HepG2 (cell line): ENCODE measurements at regions not wholly inside any gene's neighbourhood (a gene's known extent, or its start where the extent isn't known, plus 50 kb on each side); places are given as distances from the start of the nearest gene placed in this dataset.

Experiments used
- ATAC-seq: fragments of 200-7000 bp; cut with Tn5 transposase; 3 replicates; pipeline ENCODE4 v1.9.1; 2020; ENCODE audit warnings: mild to moderate bottlenecking, moderate library complexity
- BruUV-seq: library from RNA; stranded (reverse); fragments of 400-500 nt; replicated peaks from 2 replicates; lab custom pipeline; 2021; lab: Mats Ljungman, UMichigan
- CTCF ChIA-PET: fragments of 300-600 bp; formaldehyde crosslinking; extraction: SDS; loops from one replicate; lab custom pipeline; 2021; ENCODE audit warnings: low total read pairs, inconsistent platforms, low intra/inter-chr PET ratio; lab: Yijun Ruan, JAX
- POLR2A ChIA-PET: fragments of 350-600 bp; sonication (Branson Sonifier 250); formaldehyde crosslinking; loops from one replicate; lab custom pipeline; 2020; ENCODE audit warnings: antibody characterized with exemption, inconsistent platforms; lab: Yijun Ruan, JAX
- DNase-seq: peaks from one replicate; pipeline ENCODE4 v3.0.0-alpha.2; 2015; ENCODE audit warnings: low spot score
- FAIRE-seq: peaks from 3 replicates; lab custom pipeline; 2011; peaks lifted over from hg19 to GRCh38; lab: Jason Lieb, UNC
- H2AFZ ChIP-seq: one replicate; pipeline ENCODE4 v1.6.1; 2011; ENCODE audit warnings: low read length, inconsistent platforms
- H3K27ac ChIP-seq: fragments of 300-600 bp; 3 replicates; pipeline ENCODE4 v1.8.0; 2011; ENCODE audit warnings: mixed run types, mild to moderate bottlenecking, mixed read lengths, low read length, inconsistent platforms; ENCODE audit not compliant: insufficient read depth; ENCODE audit errors: extremely low read length
- H3K27me3 ChIP-seq, 2 experiments: fragments of 200-600 bp in 1 of 2; 2 replicates in 1 of 2; 3 replicates in 1 of 2; pipeline versions ENCODE4 v1.6.0 to v1.8.0; 2011; ENCODE audit warnings: low read length in 2 of 2, mild to moderate bottlenecking in 2 of 2, moderate library complexity in 2 of 2, inconsistent platforms in 1 of 2; ENCODE audit not compliant: insufficient read depth in 2 of 2, control insufficient read depth in 1 of 2
- H3K36me3 ChIP-seq, 2 experiments: fragments of 200-600 bp in 1 of 2; replicated peaks in 1 of 2; 2 replicates in 1 of 2; 3 replicates in 1 of 2; pipeline versions ENCODE4 v1.5.1 to v1.8.0; 2011; ENCODE audit warnings: low read length in 2 of 2, inconsistent platforms in 1 of 2; ENCODE audit not compliant: insufficient read depth in 2 of 2, control insufficient read depth in 1 of 2
- H3K4me1 ChIP-seq: 2 replicates; pipeline ENCODE4 v1.5.1; 2012; ENCODE audit warnings: low read length, inconsistent platforms; ENCODE audit not compliant: insufficient read depth
- H3K4me2 ChIP-seq: 2 replicates; pipeline ENCODE4 v1.6.0; 2011; ENCODE audit warnings: low read depth, low read length, inconsistent platforms
- H3K4me3 ChIP-seq, 3 experiments: fragments of 200-600 bp in 1 of 3; sonication (generic), shearing (Covaris generic) in 1 of 3; replicated peaks in 1 of 3; 2 replicates each; pipeline ENCODE4 v1.5.1; 2011 to 2016; ENCODE audit warnings: low read length in 3 of 3, inconsistent platforms in 2 of 3, low read depth in 2 of 3, mild to moderate bottlenecking in 2 of 3, control low read depth in 1 of 3, mixed read lengths in 1 of 3; ENCODE audit not compliant: insufficient read depth in 1 of 3
- H3K79me2 ChIP-seq: one replicate; pipeline ENCODE4 v1.6.1; 2011; ENCODE audit warnings: low read length, inconsistent platforms; ENCODE audit not compliant: insufficient read depth
- H3K9ac ChIP-seq: 2 replicates; pipeline ENCODE4 v1.6.0; 2011; ENCODE audit warnings: mild to moderate bottlenecking, low read depth, low read length, inconsistent platforms; ENCODE audit not compliant: insufficient read depth
- H3K9me3 ChIP-seq: 2 replicates; pipeline ENCODE4 v1.5.1; 2012; ENCODE audit warnings: mild to moderate bottlenecking, low read length
- H4K20me1 ChIP-seq: 2 replicates; pipeline ENCODE4 v1.6.0; 2011; ENCODE audit warnings: inconsistent platforms, mild to moderate bottlenecking, low read length, moderate library complexity; ENCODE audit not compliant: insufficient read depth
- ARID2 ChIP-seq: sonication (generic); formaldehyde crosslinking; IDR thresholded peaks from 2 replicates; pipeline ENCODE4 v1.8.1; 2022; ENCODE audit warnings: mild to moderate bottlenecking, missing genetic modification reagents, borderline replicate concordance
- GABPB1 ChIP-seq: IDR thresholded peaks from 2 replicates; pipeline ENCODE4 v1.6.1; 2016; ENCODE audit warnings: mild to moderate bottlenecking, missing genetic modification reagents, moderate library complexity, missing compliant biosample characterization
- KAT8 ChIP-seq: IDR thresholded peaks from 2 replicates; pipeline ENCODE4 v1.6.1; 2016; ENCODE audit warnings: missing genetic modification reagents, missing compliant biosample characterization
- KDM3A ChIP-seq: IDR thresholded peaks from 2 replicates; pipeline ENCODE4 v1.6.1; 2018; ENCODE audit warnings: low read depth, missing compliant biosample characterization
- PITX1 ChIP-seq: sonication (generic); formaldehyde crosslinking; IDR thresholded peaks from 2 replicates; pipeline ENCODE4 v1.5.1; 2020; ENCODE audit warnings: mild to moderate bottlenecking, missing genetic modification reagents
- SOX5 ChIP-seq: IDR thresholded peaks from 2 replicates; pipeline ENCODE4 v1.6.1; 2016; ENCODE audit warnings: borderline replicate concordance
- ZMYM4 ChIP-seq: sonication (generic); formaldehyde crosslinking; IDR thresholded peaks from 2 replicates; pipeline ENCODE4 v1.8.1; 2023; ENCODE audit warnings: mild to moderate bottlenecking, missing genetic modification reagents
- ZNF121 ChIP-seq: sonication (generic); formaldehyde crosslinking; IDR thresholded peaks from 2 replicates; pipeline ENCODE4 v1.5.0; 2020; ENCODE audit warnings: mild to moderate bottlenecking, missing genetic modification reagents
- ZNF230 ChIP-seq: sonication (generic); formaldehyde crosslinking; IDR thresholded peaks from 2 replicates; pipeline ENCODE4 v1.4.0; 2020; ENCODE audit warnings: mild to moderate bottlenecking, missing genetic modification reagents
- ZNF432 ChIP-seq: sonication (generic); formaldehyde crosslinking; IDR thresholded peaks from 2 replicates; pipeline ENCODE4 v1.5.0; 2020; ENCODE audit warnings: missing genetic modification reagents, mild to moderate bottlenecking, borderline replicate concordance
- ZNF761 ChIP-seq: sonication (generic); formaldehyde crosslinking; conservative IDR thresholded peaks from 2 replicates; pipeline ENCODE4 v1.4.0; 2020; ENCODE audit warnings: mild to moderate bottlenecking, missing genetic modification reagents
- ZNF781 ChIP-seq: sonication (generic); formaldehyde crosslinking; IDR thresholded peaks from 2 replicates; pipeline ENCODE4 v1.5.1; 2020; ENCODE audit warnings: borderline replicate concordance, mild to moderate bottlenecking, missing genetic modification reagents; ENCODE audit errors: not compliant biosample characterization
- ZSCAN25 ChIP-seq: sonication (generic); formaldehyde crosslinking; IDR thresholded peaks from 2 replicates; pipeline ENCODE4 v1.8.0; 2022; ENCODE audit warnings: mild to moderate bottlenecking, missing genetic modification reagents
- WGBS: methylation state at CpG from one replicate; pipeline ENCODE4 v1.1.6; 2017; ENCODE audit warnings: low lambda C conversion rate; 5-methylcytosine and 5-hydroxymethylcytosine counted together
- in situ Hi-C: cut with HindIII; loops from 2 replicates; pipeline ENCODE4 v1.10.0; 2017; ENCODE audit warnings: low pct_unique_long_range_greater_than_20kb; ENCODE audit not compliant: extremely low pct_ligation_motif_present
- intact Hi-C: fragments of 100-400 bp; cut with micrococcal nuclease; formaldehyde crosslinking; loops from one replicate; pipeline ENCODE4 v1.10.0; 2022; ENCODE audit not compliant: unreplicated experiment
- TF ChIP-seq, protein P1 (sequence below): sonication (generic); formaldehyde crosslinking; IDR thresholded peaks from 2 replicates; pipeline ENCODE4 v1.5.1; 2020; ENCODE audit warnings: mild to moderate bottlenecking, missing genetic modification reagents, moderate library complexity

DNA sequence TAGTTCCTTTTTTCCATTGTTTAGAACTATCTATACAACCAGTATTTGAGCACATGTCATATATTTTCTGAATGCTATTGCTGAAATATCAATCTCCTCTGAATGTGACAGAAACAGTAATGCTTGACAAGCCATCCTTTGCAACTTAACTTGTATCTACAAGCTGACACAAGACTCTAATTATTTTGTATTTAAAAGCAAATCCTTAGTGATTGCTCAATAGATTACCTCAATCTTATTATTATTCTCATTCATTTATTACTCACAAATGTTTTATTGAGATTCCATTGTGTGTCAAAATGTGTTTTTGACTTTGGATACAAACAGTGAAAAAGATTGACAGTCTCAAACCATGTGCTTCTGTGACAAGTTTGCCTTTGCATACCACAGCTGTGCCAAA, 787.8 kb upstream of the PRR20A start:
- ATAC-seq (no peak), DNase-seq (no peak), FAIRE-seq (no peak)
- Histone ChIP-seq H3K36me3 (no peaks in the 10 kb centered on the region), H2AFZ (no peak overlapping the region), H3K4me2 (no peak overlapping the region), H4K20me1 (no peaks in the 10 kb centered on the region), H3K4me3 (no peak overlapping the region), H3K4me1 (no peaks in the 10 kb centered on the region), H3K27me3 (no peaks in the 10 kb centered on the region)
- in situ Hi-C loops (no loop called here), intact Hi-C loops (no loop called here)
- BruUV-seq, result no TSS peak
- POLR2A ChIA-PET, result no interaction called here
- TF ChIP-seq GABPB1 (CRISPR knock-in tag) (no peak), ZNF781 (CRISPR knock-in tag) (no peak), PITX1 (CRISPR knock-in tag) (no peak), ZNF230 (CRISPR knock-in tag) (no peak), KDM3A (CRISPR knock-in tag) (no peak), KAT8 (CRISPR knock-in tag) (no peak), ZNF121 (CRISPR knock-in tag) (no peak), ZNF761 (CRISPR knock-in tag) (no peak)
- TF ChIP-seq, all 625 proteins: peak for 0
- H3K79me2 ChIP-seq, result no peaks in the 10 kb centered on the region
- H3K9me3 ChIP-seq, result peaks cover 84% of the 10 kb centered on the region
- no peak overlapping the region for H3K9ac ChIP-seq
- H3K27ac ChIP-seq, result no peak overlapping the region
- CTCF ChIA-PET, result no interaction called here

DNA sequence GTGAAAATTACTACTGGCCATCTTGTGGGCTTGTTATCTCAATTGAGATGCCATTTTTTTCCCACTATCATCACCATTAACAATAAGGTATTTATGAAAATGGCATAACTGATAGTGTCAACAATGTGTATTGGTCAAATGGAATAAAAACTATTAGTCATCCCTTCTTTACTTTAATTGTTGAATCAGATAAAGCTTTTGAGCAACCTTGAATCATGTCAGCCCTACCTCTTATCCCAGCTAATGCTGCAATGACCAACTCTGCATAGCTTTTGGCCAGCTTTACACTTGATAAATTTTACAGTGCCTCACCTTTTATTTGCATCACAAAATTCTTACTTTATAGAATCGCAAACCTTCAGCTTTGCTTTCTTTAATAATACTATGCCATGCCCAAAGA, 784.0 kb upstream of the PRR20A start:
- H3K4me3 ChIP-seq, result no peak overlapping the region
- no peak for TF ChIP-seq KAT8 (CRISPR knock-in tag)
- no peak for TF ChIP-seq ZMYM4 (CRISPR knock-in tag)
- TF ChIP-seq ZNF432 (CRISPR knock-in tag), result no peak
- no peak for TF ChIP-seq ARID2 (CRISPR knock-in tag)
- no peak for TF ChIP-seq ZSCAN25 (CRISPR knock-in tag)
- TF ChIP-seq SOX5, result no peak
- TF ChIP-seq, protein P1, sequence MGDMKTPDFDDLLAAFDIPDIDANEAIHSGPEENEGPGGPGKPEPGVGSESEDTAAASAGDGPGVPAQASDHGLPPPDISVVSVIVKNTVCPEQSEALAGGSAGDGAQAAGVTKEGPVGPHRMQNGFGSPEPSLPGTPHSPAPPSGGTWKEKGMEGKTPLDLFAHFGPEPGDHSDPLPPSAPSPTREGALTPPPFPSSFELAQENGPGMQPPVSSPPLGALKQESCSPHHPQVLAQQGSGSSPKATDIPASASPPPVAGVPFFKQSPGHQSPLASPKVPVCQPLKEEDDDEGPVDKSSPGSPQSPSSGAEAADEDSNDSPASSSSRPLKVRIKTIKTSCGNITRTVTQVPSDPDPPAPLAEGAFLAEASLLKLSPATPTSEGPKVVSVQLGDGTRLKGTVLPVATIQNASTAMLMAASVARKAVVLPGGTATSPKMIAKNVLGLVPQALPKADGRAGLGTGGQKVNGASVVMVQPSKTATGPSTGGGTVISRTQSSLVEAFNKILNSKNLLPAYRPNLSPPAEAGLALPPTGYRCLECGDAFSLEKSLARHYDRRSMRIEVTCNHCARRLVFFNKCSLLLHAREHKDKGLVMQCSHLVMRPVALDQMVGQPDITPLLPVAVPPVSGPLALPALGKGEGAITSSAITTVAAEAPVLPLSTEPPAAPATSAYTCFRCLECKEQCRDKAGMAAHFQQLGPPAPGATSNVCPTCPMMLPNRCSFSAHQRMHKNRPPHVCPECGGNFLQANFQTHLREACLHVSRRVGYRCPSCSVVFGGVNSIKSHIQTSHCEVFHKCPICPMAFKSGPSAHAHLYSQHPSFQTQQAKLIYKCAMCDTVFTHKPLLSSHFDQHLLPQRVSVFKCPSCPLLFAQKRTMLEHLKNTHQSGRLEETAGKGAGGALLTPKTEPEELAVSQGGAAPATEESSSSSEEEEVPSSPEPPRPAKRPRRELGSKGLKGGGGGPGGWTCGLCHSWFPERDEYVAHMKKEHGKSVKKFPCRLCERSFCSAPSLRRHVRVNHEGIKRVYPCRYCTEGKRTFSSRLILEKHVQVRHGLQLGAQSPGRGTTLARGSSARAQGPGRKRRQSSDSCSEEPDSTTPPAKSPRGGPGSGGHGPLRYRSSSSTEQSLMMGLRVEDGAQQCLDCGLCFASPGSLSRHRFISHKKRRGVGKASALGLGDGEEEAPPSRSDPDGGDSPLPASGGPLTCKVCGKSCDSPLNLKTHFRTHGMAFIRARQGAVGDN (CRISPR knock-in tag), result no peak

More for the DNA sequence above, 784.0 kb upstream of the PRR20A start:
- Histone ChIP-seq H4K20me1 (no peaks in the 10 kb centered on the region), H3K4me2 (no peak overlapping the region), H3K27me3 (no peaks in the 10 kb centered on the region), H3K27ac (no peak overlapping the region), H3K9me3 (peaks cover 76% of the 10 kb centered on the region), H3K9ac (no peak overlapping the region), H3K4me1 (no peaks in the 10 kb centered on the region), H3K36me3 (no peaks in the 10 kb centered on the region), H2AFZ (no peak overlapping the region), H3K79me2 (no peaks in the 10 kb centered on the region)
- in situ Hi-C loops (no loop called here), intact Hi-C loops (no loop called here)
- CTCF ChIA-PET, result no interaction called here
- no peak for FAIRE-seq
- ATAC-seq, result no peak
- POLR2A ChIA-PET, result no interaction called here
- no TSS peak for BruUV-seq
- no peak for DNase-seq
- 0% methylated on average over 1 of the region's 1 CpG for WGBS
